Fibroblast of gingiva (primary cell): ENCODE measurements at regions not wholly inside any gene's neighbourhood (a gene's known extent, or its start where the extent isn't known, plus 50 kb on each side); places are given as distances from the start of the nearest gene placed in this dataset.

Experiments
- DNase-seq: peaks from one replicate; pipeline ENCODE4 v3.0.0-alpha.2; 2011; ENCODE audit warnings: low read depth

- no peak for DNase-seq
These were observed 181.2 kb downstream of the TBXT start for GRCh38 chr6:165986311-165986913.

GRCh38 chr6:165985806-165986299, 181.8 kb downstream of the TBXT start:
- no peak for DNase-seq

GRCh38 chr6:165985281-165985805, 182.3 kb downstream of the TBXT start:
- DNase-seq: no peak

GRCh38 chr6:165984729-165985275, 182.8 kb downstream of the TBXT start:
- DNase-seq: no peak

GRCh38 chr6:165983112-165984072, 184.3 kb downstream of the TBXT start:
- DNase-seq: no peak

GRCh38 chr6:165978476-165978875, 189.2 kb downstream of the TBXT start:
- DNase-seq: no peak

GRCh38 chr6:165976684-165977083, 191.0 kb downstream of the TBXT start:
- DNase-seq: no peak

- no peak for DNase-seq
These were observed 192.8 kb downstream of the TBXT start for GRCh38 chr6:165974817-165975216.

- DNase-seq: no peak
These were observed 194.2 kb downstream of the TBXT start for GRCh38 chr6:165973473-165973872.

- DNase-seq: no peak
These were observed 195.4 kb downstream of the TBXT start for GRCh38 chr6:165972139-165972802.

GRCh38 chr6:165971202-165971601, 196.4 kb downstream of the TBXT start:
- no peak for DNase-seq

GRCh38 chr6:165970001-165970400, 197.7 kb downstream of the TBXT start:
- no peak for DNase-seq

GRCh38 chr6:165969184-165969583, 198.5 kb downstream of the TBXT start:
- DNase-seq: no peak

GRCh38 chr6:165968408-165968807, 199.2 kb downstream of the TBXT start:
- DNase-seq: no peak

- no peak for DNase-seq
These were observed 199.7 kb downstream of the TBXT start for GRCh38 chr6:165967810-165968407.

- no peak for DNase-seq
These were observed 203.9 kb downstream of the TBXT start for GRCh38 chr6:165963750-165964149.

- no peak for DNase-seq
These were observed 205.3 kb downstream of the TBXT start for GRCh38 chr6:165962366-165962765.

- no peak for DNase-seq
These were observed 206.4 kb downstream of the TBXT start for GRCh38 chr6:165961233-165961632.

GRCh38 chr6:165960695-165961094, 207.0 kb downstream of the TBXT start:
- DNase-seq: no peak

- no peak for DNase-seq
These were observed 208.0 kb downstream of the TBXT start for GRCh38 chr6:165959627-165960026.

- DNase-seq: no peak
These were observed 210.8 kb downstream of the TBXT start for GRCh38 chr6:165956874-165957273.

- no peak for DNase-seq
These were observed 215.1 kb downstream of the TBXT start for GRCh38 chr6:165952514-165952913.
